ENCODE measurements at regions not wholly inside any gene's neighbourhood (a gene's known extent, or its start where the extent isn't known, plus 50 kb on each side); places are given as distances from the start of the nearest gene placed in this dataset.

DNA sequence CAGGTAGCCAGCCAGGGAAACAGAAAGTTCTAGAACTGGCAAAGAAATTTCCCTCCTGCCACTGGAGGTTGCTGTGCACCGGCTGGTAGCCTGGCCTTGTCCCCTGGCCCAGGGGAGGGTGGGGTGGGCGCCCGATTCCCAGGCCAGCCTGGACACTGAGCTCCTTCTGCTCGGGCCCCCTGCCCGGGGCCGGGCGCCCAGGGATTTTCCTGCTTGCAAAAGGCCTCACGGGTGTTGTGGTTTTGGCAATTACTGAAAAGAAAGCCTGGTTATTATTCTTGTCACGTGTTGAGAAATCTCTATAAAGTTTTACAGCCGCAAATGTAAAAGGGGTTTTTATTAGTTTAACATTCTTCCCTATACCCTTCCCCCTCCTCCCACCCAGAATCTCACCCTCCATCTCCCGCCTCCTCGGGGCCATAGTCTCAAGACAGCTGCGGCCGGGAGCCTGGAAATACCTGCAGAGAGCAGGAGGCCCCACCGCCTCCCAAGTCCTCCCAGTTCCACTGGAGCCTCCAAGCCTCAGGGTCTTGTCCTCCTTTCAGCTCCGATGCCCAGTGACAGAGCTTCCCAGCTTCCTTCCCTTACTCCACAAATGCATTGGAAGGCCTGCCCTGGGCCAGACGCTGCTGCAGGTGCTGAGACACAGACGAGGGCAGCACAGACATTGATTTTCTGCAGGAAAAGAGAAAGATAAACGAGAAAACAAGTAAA lies 1515.6 kb downstream of the TBC1D22A start:
- Mint-ChIP-seq H3K4me1 (ENCODE audit: low read depth) (no peaks in the 10 kb centered on the region), H3K9me3 (peaks cover 7% of the 10 kb centered on the region), H3K4me3 (no peak overlapping the region), H3K27me3 (ENCODE audit: low read depth) (peaks cover 28% of the 10 kb centered on the region), H3K36me3 (ENCODE audit: insufficient read depth) (no peaks in the 10 kb centered on the region)
- ATAC-seq (no peak), DNase-seq (no peak)

DNA sequence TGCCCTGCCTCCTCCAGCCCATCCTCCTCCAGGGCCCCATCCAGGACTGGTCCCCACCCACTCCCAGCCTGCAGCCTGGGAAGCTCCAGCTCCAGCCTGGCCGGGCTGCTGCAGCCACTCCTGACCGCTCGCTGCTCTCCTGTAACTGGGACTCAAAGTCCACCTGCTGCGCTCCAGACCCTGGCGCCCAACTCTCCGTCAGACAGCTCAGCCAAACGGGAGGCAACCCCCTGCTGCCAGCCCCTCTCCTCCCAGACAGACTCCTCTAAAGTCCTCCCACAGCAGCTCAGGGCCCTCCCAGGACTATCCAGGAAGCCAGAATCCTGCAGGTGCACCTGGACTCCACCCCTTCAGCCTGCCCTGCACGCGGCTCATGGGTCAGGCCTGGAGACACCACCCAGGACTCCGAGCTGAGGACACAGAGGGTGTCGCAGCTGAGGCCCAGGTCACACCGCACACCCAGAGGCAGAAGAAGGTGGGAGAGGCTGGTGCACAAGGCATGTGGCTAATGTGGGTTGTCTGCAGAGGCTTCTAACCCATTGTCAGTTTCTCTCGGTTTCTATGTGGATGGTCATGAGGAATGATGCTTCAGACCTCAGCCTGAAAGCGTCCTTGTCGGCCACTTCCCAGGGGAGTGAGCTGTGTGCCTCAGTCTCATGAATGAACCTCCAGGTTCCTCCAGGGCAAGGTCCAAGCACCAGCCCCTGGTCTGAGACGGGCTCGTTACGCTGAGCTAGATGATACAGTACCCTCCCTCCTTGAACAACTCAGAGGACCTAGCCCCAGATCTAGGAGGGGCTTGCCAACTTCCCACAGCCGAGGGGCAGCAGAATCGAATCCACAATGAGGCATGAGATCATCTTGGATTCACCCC lies 1514.8 kb downstream of the TBC1D22A start:
- Mint-ChIP-seq H3K27me3 (ENCODE audit: low read depth) (peaks cover 28% of the 10 kb centered on the region), H3K36me3 (ENCODE audit: insufficient read depth) (no peaks in the 10 kb centered on the region), H3K4me1 (ENCODE audit: low read depth) (no peaks in the 10 kb centered on the region), H3K4me3 (no peak overlapping the region), H3K9me3 (peaks cover 7% of the 10 kb centered on the region)
- no peak for ATAC-seq
- DNase-seq = no peak

DNA sequence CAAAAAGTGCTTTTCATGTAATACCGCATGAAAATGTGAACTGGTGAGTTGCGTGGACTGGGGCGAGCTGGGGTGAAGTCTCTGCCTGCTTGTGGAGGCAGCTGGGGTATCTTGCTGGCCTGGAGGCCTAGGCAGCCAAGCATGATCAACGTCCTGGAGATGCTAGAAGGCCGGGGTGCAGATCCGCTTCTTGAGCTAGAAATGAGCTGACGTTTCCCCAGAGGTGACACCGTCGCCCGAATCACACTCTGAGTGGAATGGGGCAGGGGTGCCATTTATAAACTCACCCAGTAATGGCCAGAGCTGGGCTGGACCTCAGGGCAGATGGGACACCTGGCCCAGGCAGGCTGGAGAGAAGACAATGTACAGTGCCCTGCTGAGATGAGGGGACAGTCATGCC lies 1513.0 kb downstream of the TBC1D22A start:
- Mint-ChIP-seq H3K9me3 (no peaks in the 10 kb centered on the region), H3K36me3 (ENCODE audit: insufficient read depth) (no peaks in the 10 kb centered on the region), H3K27me3 (ENCODE audit: low read depth) (peaks cover 24% of the 10 kb centered on the region), H3K4me1 (ENCODE audit: low read depth) (no peaks in the 10 kb centered on the region), H3K4me3 (no peak overlapping the region)
- ATAC-seq = no peak
- no peak for DNase-seq

DNA sequence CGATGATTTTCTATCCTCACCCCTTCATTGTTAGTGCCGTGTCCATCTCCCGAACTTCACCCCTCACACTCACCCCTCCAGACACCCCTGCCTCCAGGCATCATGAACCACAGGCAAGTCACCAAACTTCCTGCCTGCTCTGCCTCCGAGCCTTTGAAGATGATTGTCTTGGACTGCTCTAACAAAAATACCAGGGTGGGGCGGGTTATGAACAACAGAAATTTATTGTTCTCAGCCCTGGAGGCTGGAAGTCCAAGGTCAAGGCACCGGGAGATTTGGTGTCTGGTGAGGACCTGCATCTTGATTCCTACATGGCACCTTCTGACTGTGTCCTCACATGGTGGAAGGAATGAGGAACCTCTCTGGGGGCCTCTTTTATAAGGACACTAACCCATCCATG lies 1508.3 kb downstream of the TBC1D22A start:
- H3K4me1 Mint-ChIP-seq (ENCODE audit: low read depth) = no peaks in the 10 kb centered on the region
- no peak for DNase-seq
- H3K4me3 Mint-ChIP-seq = no peak overlapping the region
- no peak for ATAC-seq
- no peaks in the 10 kb centered on the region for H3K9me3 Mint-ChIP-seq
- H3K27me3 Mint-ChIP-seq (ENCODE audit: low read depth) = peaks cover 19% of the 10 kb centered on the region
- H3K36me3 Mint-ChIP-seq (ENCODE audit: insufficient read depth) = no peaks in the 10 kb centered on the region

DNA sequence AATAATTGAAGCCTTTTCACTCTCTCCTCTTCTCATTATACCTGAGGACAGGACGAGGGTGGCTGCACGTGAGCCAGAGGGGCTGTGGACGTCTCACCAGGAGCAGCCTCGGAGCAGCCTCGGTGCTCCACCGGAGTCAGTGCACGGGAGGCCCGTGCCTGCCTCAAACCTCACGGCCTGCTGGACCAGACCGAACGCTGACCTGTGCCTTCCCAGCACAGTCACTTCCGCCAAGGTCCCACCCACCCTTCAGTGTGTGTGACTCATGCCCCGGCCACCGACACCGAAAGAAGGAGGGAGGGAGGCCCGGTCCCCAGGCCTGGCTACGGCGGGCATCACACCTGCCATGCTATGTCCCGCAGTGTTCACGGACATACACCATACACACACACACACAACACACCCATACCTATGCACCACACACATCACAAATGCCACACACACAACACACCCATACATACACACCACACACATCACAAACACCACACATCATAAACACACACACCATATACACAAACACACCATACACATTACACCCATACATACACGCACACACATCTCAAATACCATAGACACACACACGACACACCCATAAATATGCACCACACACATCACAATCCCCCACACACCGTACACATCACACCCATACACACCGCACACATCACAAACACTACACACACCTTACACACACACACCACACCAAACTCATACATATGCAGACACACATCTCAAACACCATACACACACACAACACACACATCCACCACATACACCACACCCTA lies 1506.5 kb downstream of the TBC1D22A start:
- ATAC-seq (no peak), DNase-seq (no peak)
- Mint-ChIP-seq H3K36me3 (ENCODE audit: insufficient read depth) (no peaks in the 10 kb centered on the region), H3K9me3 (no peaks in the 10 kb centered on the region), H3K27me3 (ENCODE audit: low read depth) (peaks cover 19% of the 10 kb centered on the region), H3K4me3 (no peak overlapping the region), H3K4me1 (ENCODE audit: low read depth) (no peaks in the 10 kb centered on the region)

DNA sequence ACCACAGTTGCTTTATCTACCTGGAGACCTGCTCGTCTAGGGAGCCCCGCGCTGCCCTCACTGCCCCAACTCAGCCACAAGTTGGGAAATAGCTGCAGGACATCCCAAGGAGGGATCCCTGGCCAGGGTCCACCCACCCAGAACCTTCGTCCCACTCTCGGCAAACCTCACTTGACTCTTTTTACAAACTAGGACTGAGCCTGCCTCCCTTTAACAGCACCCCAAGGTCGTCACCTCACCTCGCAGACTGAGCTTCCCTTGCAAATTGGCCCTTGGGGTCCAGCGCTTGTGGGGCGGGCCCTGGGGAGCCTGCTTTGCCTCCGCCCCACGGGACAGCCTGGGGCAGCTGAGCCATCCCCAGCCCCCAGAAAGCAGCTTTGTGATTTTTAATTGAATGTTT lies 1505.8 kb downstream of the TBC1D22A start:
- Mint-ChIP-seq H3K27me3 (ENCODE audit: low read depth) (peaks cover 22% of the 10 kb centered on the region), H3K4me1 (ENCODE audit: low read depth) (no peaks in the 10 kb centered on the region), H3K36me3 (ENCODE audit: insufficient read depth) (no peaks in the 10 kb centered on the region), H3K9me3 (no peaks in the 10 kb centered on the region), H3K4me3 (no peak overlapping the region)
- DNase-seq (no peak), ATAC-seq (no peak)

DNA sequence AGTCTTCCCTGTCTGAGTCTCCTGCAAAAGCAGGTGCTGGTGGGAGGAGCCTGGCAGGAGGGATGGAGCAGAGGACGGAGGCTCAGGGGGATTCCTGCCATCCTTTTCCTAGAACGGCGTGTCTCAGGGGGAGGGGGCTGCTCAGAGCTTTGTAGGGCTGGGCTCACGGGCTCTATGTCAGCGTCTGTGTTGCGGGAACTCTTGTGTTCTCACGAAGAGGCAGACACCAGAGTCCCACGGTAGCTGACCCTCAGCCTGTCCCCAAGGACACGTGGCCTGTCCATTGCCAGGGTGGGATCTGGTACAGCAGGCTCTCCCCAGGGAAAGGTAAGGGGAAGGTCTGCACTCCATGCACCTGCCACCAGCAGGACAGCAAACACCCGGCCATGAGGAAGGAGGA lies 1505.2 kb downstream of the TBC1D22A start:
- DNase-seq (no peak), ATAC-seq (no peak)
- H3K27me3 Mint-ChIP-seq (ENCODE audit: low read depth) = peaks cover 22% of the 10 kb centered on the region
- no peaks in the 10 kb centered on the region for H3K36me3 Mint-ChIP-seq (ENCODE audit: insufficient read depth)
- no peaks in the 10 kb centered on the region for H3K4me1 Mint-ChIP-seq (ENCODE audit: low read depth)
- H3K4me3 Mint-ChIP-seq = no peak overlapping the region
- no peaks in the 10 kb centered on the region for H3K9me3 Mint-ChIP-seq

DNA sequence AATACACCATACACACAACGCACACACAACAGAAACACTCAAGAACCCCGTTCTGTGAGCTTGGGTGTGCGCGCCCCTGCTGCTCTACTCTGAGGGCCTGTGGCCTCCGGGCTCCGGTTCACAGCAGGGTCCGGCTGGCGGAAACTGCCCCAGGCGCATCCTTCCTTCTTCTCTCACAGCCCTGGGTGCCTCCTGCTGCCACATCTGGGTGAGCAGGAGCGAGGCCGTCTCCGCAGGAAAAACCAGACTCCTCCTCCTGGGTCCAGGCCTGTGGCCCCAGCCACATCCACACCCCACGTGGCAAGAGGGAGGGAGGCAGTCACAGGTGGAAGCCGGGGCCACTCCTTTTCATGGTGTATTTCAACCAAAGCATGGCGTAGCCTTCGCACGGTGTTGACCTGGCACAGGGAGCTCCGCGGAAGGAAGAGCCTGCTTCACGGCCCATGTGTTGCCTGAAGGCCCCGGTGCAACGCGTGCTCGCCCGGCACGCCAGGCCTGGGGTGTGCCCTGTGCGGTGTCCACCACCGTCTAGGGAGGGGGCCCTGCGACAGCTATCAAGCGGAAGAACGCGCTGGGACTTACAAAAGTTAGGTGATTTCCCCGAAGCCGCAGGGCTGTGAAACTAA lies 1502.7 kb downstream of the TBC1D22A start:
- H3K9me3 Mint-ChIP-seq = no peaks in the 10 kb centered on the region
- no peak overlapping the region for H3K4me3 Mint-ChIP-seq
- ATAC-seq (no peak), DNase-seq (no peak)
- no peaks in the 10 kb centered on the region for H3K4me1 Mint-ChIP-seq (ENCODE audit: low read depth)
- H3K36me3 Mint-ChIP-seq (ENCODE audit: insufficient read depth) = no peaks in the 10 kb centered on the region
- H3K27me3 Mint-ChIP-seq (ENCODE audit: low read depth) = peaks cover 19% of the 10 kb centered on the region

DNA sequence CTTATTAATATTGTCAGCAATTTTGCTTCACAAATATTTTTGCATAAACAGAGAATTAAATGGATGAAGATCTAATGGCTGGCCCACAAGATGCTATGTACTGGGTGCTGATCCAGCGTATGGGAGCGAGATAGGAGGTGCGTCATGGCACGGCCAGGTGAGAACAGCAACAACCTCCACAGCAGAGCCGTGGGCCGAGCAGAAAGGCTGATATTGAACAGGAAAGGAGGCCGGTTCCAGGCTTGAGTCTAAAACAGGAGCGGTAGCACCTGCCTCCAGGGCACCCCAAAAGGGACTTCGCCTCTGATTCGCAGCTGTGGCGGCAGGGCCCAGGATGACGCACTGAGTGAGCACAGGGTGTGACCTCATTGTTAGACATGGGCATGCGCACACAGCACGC lies 1502.1 kb downstream of the TBC1D22A start:
- Mint-ChIP-seq H3K9me3 (no peaks in the 10 kb centered on the region), H3K36me3 (ENCODE audit: insufficient read depth) (no peaks in the 10 kb centered on the region), H3K4me3 (no peak overlapping the region), H3K27me3 (ENCODE audit: low read depth) (peaks cover 19% of the 10 kb centered on the region), H3K4me1 (ENCODE audit: low read depth) (no peaks in the 10 kb centered on the region)
- ATAC-seq (no peak), DNase-seq (no peak)

DNA sequence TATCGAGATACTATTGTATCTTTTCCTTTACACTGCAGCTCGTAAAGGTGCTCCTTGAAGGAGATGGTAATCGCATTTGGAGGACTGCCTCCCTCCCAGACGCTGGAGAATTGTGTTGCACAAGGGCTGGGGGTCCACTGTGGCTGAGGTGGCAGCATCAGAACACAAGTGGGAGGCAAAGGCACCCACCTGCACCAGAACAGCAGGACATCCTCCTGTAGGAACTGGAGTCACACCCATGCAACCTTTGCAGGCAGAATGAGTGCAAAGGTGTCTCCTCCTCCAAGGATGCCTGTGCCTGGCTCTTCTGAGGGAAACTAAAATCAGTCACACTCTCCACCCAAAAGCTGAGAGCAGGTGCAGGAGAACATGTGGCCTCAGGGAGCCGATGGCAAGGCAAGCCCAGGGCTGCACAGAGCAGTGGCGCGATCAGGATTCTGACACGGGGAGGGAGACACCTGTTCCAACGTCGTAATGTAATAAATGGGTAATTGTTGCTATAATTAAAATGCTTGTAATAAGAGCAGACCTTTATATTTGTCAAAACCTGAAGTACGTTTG lies 1501.4 kb downstream of the TBC1D22A start:
- Mint-ChIP-seq H3K36me3 (ENCODE audit: insufficient read depth) (no peaks in the 10 kb centered on the region), H3K4me1 (ENCODE audit: low read depth) (no peaks in the 10 kb centered on the region), H3K27me3 (ENCODE audit: low read depth) (peaks cover 15% of the 10 kb centered on the region), H3K4me3 (no peak overlapping the region), H3K9me3 (no peaks in the 10 kb centered on the region)
- DNase-seq = no peak
- ATAC-seq = no peak

DNA sequence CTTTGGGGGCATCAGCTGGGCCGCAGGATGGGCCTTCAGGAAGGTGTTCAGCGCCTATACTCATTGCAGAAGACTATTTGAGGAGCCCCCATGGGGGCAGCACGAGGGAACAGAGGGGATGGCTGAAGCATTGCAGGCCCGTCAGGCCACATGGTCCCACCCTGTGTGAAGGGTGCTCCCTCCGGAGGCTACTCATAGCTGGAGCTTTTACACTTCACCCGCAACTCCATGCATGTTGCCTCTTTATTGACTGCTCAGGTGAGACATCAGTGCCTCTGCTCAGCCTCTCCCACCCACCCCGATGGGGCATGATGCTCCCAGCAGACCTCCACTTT lies 1500.9 kb downstream of the TBC1D22A start:
- no peak for DNase-seq
- H3K9me3 Mint-ChIP-seq = no peaks in the 10 kb centered on the region
- H3K36me3 Mint-ChIP-seq (ENCODE audit: insufficient read depth) = no peaks in the 10 kb centered on the region
- no peak overlapping the region for H3K4me3 Mint-ChIP-seq
- no peaks in the 10 kb centered on the region for H3K4me1 Mint-ChIP-seq (ENCODE audit: low read depth)
- H3K27me3 Mint-ChIP-seq (ENCODE audit: low read depth) = peaks cover 16% of the 10 kb centered on the region
- no peak for ATAC-seq

DNA sequence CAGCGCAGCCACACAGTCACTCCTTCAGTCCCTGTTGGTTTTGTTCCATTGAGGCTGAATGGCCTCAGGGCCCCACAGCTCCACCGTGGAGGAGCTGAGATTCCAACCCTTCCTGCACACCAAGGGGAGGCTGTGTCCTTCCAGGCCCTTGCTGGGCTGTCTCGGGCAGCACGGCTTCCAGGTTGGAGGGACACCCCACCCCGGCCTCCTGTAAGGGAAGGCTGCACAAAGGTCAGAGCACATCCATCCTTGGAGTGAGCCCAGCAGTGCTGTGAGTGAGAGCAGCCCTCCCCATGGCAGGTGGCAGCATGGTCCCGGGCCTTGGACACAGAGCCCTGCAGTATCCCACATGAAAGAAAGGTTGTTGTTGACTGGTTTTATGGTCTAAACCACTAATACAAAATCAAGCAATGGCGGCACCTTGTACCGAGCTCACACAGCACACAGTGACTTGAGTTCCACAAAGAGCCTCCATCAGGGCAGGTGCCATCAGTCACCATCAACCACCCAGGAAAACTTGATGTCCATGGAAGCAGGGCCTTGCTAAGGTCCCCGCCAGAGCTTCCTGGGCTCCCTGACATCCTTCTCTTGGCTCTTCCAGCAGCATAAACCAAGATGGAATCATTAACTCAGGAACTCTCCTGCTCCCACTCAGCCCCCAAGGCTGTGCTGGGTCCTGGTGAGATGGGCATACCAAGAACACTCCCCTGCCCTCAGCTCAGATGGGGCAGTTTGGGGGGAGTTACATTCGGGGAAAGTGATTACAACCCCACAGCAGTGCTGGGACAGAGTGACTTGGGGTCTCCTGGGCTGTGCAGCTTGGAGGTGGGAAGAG lies 1500.4 kb downstream of the TBC1D22A start:
- Mint-ChIP-seq H3K9me3 (no peaks in the 10 kb centered on the region), H3K36me3 (ENCODE audit: insufficient read depth) (no peaks in the 10 kb centered on the region), H3K4me1 (ENCODE audit: low read depth) (no peaks in the 10 kb centered on the region), H3K27me3 (ENCODE audit: low read depth) (peaks cover 16% of the 10 kb centered on the region), H3K4me3 (no peak overlapping the region)
- ATAC-seq (no peak), DNase-seq (no peak)

DNA sequence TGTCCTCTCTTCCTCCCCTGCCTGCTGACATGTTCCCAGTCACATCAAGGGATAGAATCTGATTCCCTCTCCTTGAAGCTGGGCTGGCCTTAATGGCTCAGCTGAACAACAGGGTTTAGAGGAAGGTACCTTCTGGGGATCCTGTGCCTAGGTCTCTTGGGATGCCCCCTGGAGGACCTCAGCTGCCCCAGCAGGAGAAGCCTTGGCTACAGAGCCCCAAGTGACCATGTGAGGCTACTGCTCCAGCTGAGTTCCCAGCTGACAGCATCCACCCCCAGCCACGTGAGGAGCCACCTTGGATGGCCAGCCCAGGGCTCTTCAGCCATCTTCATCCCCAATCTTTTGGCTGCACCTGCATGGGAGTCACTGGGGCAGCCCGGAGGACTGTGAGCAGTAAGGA lies 1499.3 kb downstream of the TBC1D22A start:
- Mint-ChIP-seq H3K9me3 (no peaks in the 10 kb centered on the region), H3K4me3 (no peak overlapping the region), H3K36me3 (ENCODE audit: insufficient read depth) (no peaks in the 10 kb centered on the region), H3K27me3 (ENCODE audit: low read depth) (peaks cover 12% of the 10 kb centered on the region), H3K4me1 (ENCODE audit: low read depth) (no peaks in the 10 kb centered on the region)
- DNase-seq (no peak), ATAC-seq (no peak)
